PFSK-1 (cell line): ENCODE measurements at regions not wholly inside any gene's neighbourhood (a gene's known extent, or its start where the extent isn't known, plus 50 kb on each side); places are given as distances from the start of the nearest gene placed in this dataset.

Source experiments
- POLR2AphosphoS5 ChIP-seq: IDR thresholded peaks from 2 replicates; pipeline ENCODE4 v1.6.1; 2012; ENCODE audit warnings: low read depth, mild to moderate bottlenecking, control low read depth, low read length, moderate library complexity
- SIN3A ChIP-seq: IDR thresholded peaks from 2 replicates; pipeline ENCODE4 v1.6.1; 2012; ENCODE audit warnings: mild to moderate bottlenecking, low read length, moderate library complexity, borderline replicate concordance; ENCODE audit not compliant: insufficient read depth

- TF ChIP-seq POLR2AphosphoS5 (no peak), SIN3A (no peak)
Observed at GRCh38 chr4:30917946-30918345, 197.8 kb downstream of the PCDH7 start.
